H9 (cell line): ENCODE measurements at regions not wholly inside any gene's neighbourhood (a gene's known extent, or its start where the extent isn't known, plus 50 kb on each side); places are given as distances from the start of the nearest gene placed in this dataset.

Experiments
- DNase-seq: peaks from one replicate; pipeline ENCODE4 v3.0.0-alpha.2; 2017
- H2AFZ ChIP-seq: one replicate; pipeline ENCODE4 v1.6.1; 2013; ENCODE audit warnings: mild to moderate bottlenecking, low read length, control low read depth, moderate library complexity
- H2AK5ac ChIP-seq: 2 replicates; pipeline ENCODE4 v1.6.1; 2013; ENCODE audit warnings: low read length, control low read depth, mixed read lengths; ENCODE audit not compliant: insufficient read length
- H2BK120ac ChIP-seq: one replicate; pipeline ENCODE4 v1.6.1; 2013; ENCODE audit warnings: low read depth, mild to moderate bottlenecking, low read length, control low read depth, inconsistent platforms; ENCODE audit not compliant: poor library complexity, severe bottlenecking
- H2BK12ac ChIP-seq: 2 replicates; pipeline ENCODE4 v1.6.1; 2013; ENCODE audit warnings: low read length, control low read depth, mixed read lengths, low read depth; ENCODE audit not compliant: insufficient read length
- H2BK15ac ChIP-seq: 2 replicates; pipeline ENCODE4 v1.6.1; 2013; ENCODE audit warnings: low read depth, low read length, control low read depth
- H2BK20ac ChIP-seq: one replicate; pipeline ENCODE4 v1.6.1; 2013; ENCODE audit warnings: low read depth, mild to moderate bottlenecking, low read length, control low read depth, inconsistent platforms; ENCODE audit not compliant: poor library complexity, severe bottlenecking
- H2BK5ac ChIP-seq: 2 replicates; pipeline ENCODE4 v1.6.1; 2013; ENCODE audit warnings: low read length, control low read depth, mixed read lengths; ENCODE audit not compliant: insufficient read length
- H3K14ac ChIP-seq: 2 replicates; pipeline ENCODE4 v1.6.1; 2013; ENCODE audit warnings: low read length, control low read depth; ENCODE audit not compliant: insufficient read depth
- H3K18ac ChIP-seq: 2 replicates; pipeline ENCODE4 v1.6.1; 2013; ENCODE audit warnings: low read depth, mild to moderate bottlenecking, mixed read lengths, low read length, control low read depth; ENCODE audit not compliant: insufficient read length
- H3K23ac ChIP-seq: 2 replicates; pipeline ENCODE4 v1.6.1; 2013; ENCODE audit warnings: low read length, control low read depth, mixed read lengths, low read depth; ENCODE audit not compliant: insufficient read length
- H3K23me2 ChIP-seq: 2 replicates; pipeline ENCODE4 v1.6.1; 2013; ENCODE audit warnings: low read depth, mild to moderate bottlenecking, mixed read lengths, low read length, control low read depth; ENCODE audit not compliant: insufficient read length, poor library complexity, severe bottlenecking
- H3K27ac ChIP-seq: 2 replicates; pipeline ENCODE4 v1.5.1; 2013; ENCODE audit warnings: low read length, control low read depth, mixed read lengths, low read depth; ENCODE audit not compliant: insufficient read length
- H3K27me3 ChIP-seq: 2 replicates; pipeline ENCODE4 v1.6.1; 2013; ENCODE audit warnings: low read length, control low read depth, inconsistent platforms; ENCODE audit not compliant: insufficient read depth
- H3K4ac ChIP-seq: 2 replicates; pipeline ENCODE4 v1.6.1; 2013; ENCODE audit warnings: low read depth, mild to moderate bottlenecking, control low read depth, inconsistent platforms, low read length, moderate library complexity
- H3K4me1 ChIP-seq: 2 replicates; pipeline ENCODE4 v1.6.1; 2013; ENCODE audit warnings: low read length, control low read depth, inconsistent platforms; ENCODE audit not compliant: insufficient read depth
- H3K4me2 ChIP-seq: 2 replicates; pipeline ENCODE4 v1.6.1; 2013; ENCODE audit warnings: low read length, control low read depth, mixed read lengths; ENCODE audit not compliant: insufficient read length, insufficient read depth
- H3K56ac ChIP-seq: 2 replicates; pipeline ENCODE4 v1.6.1; 2013; ENCODE audit warnings: low read depth, mild to moderate bottlenecking, mixed read lengths, low read length, control low read depth; ENCODE audit not compliant: insufficient read length
- H3K79me1 ChIP-seq: 2 replicates; pipeline ENCODE4 v1.6.1; 2013; ENCODE audit warnings: low read depth, mild to moderate bottlenecking, moderate library complexity, low read length, control low read depth, inconsistent platforms; ENCODE audit not compliant: insufficient read depth, poor library complexity, severe bottlenecking
- H3K79me2 ChIP-seq: 2 replicates; pipeline ENCODE4 v1.6.1; 2013; ENCODE audit warnings: low read length, control low read depth, inconsistent platforms; ENCODE audit not compliant: insufficient read depth
- H3K9ac ChIP-seq: 2 replicates; pipeline ENCODE4 v1.6.1; 2013; ENCODE audit warnings: low read length, control low read depth, mixed read lengths; ENCODE audit not compliant: insufficient read length; ENCODE audit errors: extremely low read depth
- H3K9me3 ChIP-seq: one replicate; pipeline ENCODE4 v1.6.1; 2013; ENCODE audit warnings: low read depth, low read length, inconsistent platforms; ENCODE audit not compliant: control insufficient read depth
- H3T11ph ChIP-seq: one replicate; pipeline ENCODE4 v1.6.1; 2013; ENCODE audit warnings: mild to moderate bottlenecking, low read length, control low read depth, inconsistent platforms
- H4K20me1 ChIP-seq: one replicate; pipeline ENCODE4 v1.6.1; 2013; ENCODE audit not compliant: control insufficient read depth, insufficient read length, insufficient read depth
- H4K5ac ChIP-seq: 2 replicates; pipeline ENCODE4 v1.6.1; 2013; ENCODE audit warnings: low read depth, mild to moderate bottlenecking, mixed read lengths, low read length, control low read depth; ENCODE audit not compliant: insufficient read length
- H4K8ac ChIP-seq: replicated peaks from 2 replicates; pipeline ENCODE4 v1.6.1; 2013; ENCODE audit warnings: low read length, control low read depth, mixed read lengths, low read depth; ENCODE audit not compliant: insufficient read length
- H4K91ac ChIP-seq: 2 replicates; pipeline ENCODE4 v1.6.1; 2013; ENCODE audit warnings: low read depth, mild to moderate bottlenecking, moderate library complexity, mixed read lengths, low read length, control low read depth; ENCODE audit not compliant: insufficient read length
- H3K27ac Mint-ChIP-seq, 3 experiments: 2 replicates in 2 of 3; 3 replicates in 1 of 3; pipeline ENCODE4 v1.8.0; 2020 to 2021; ENCODE audit warnings: mixed read lengths in 3 of 3, mild to moderate bottlenecking in 1 of 3, moderate library complexity in 1 of 3
- H3K27me3 Mint-ChIP-seq: 2 replicates; pipeline ENCODE4 v1.8.0; 2021; ENCODE audit warnings: low read depth, mild to moderate bottlenecking, moderate library complexity, mixed read lengths
- H3K36me3 Mint-ChIP-seq, 3 experiments: 2 replicates in 2 of 3; 3 replicates in 1 of 3; pipeline ENCODE4 v1.8.0; 2020 to 2021; ENCODE audit warnings: low read depth in 3 of 3, mixed read lengths in 3 of 3; ENCODE audit not compliant: insufficient read depth in 1 of 3
- H3K4me1 Mint-ChIP-seq, 2 experiments: 2 replicates each; pipeline ENCODE4 v1.8.0; 2020; ENCODE audit warnings: mixed read lengths in 2 of 2
- H3K4me3 Mint-ChIP-seq, 2 experiments: 2 replicates in 1 of 2; 3 replicates in 1 of 2; pipeline ENCODE4 v1.8.0; 2020 to 2021; ENCODE audit warnings: mild to moderate bottlenecking in 2 of 2, mixed read lengths in 2 of 2, moderate library complexity in 1 of 2
- H3K9me3 Mint-ChIP-seq, 2 experiments: 2 replicates in 1 of 2; 3 replicates in 1 of 2; pipeline ENCODE4 v1.8.0; 2020; ENCODE audit warnings: mild to moderate bottlenecking in 2 of 2, mixed read lengths in 2 of 2, moderate library complexity in 1 of 2
- CTCF ChIP-seq: fragments of 200-600 bp; sonication (generic); conservative IDR thresholded peaks from 3 replicates; pipeline ENCODE4 v1.8.0; 2021; ENCODE audit warnings: antibody characterized with exemption, mild to moderate bottlenecking
- WGBS: extraction: QIAGEN DNeasy Blood & Tissue Kit; methylation state at CpG from one replicate; pipeline ENCODE4 v1.1.7; 2013; ENCODE audit warnings: missing lambda C conversion rate, low lambda C conversion rate, mixed read lengths; ENCODE audit not compliant: insufficient read length; ENCODE audit errors: extremely low coverage; 5-methylcytosine and 5-hydroxymethylcytosine counted together

GRCh38 chrX:115499112-115499805 is 61.7 kb upstream of the PLS3 start:
- Mint-ChIP-seq H3K36me3 (no peaks in the 10 kb centered on the region), H3K27me3 (no peaks in the 10 kb centered on the region; the same call in 1 of the 2 replicates), H3K27ac (no peak overlapping the region), H3K9me3 (no peaks in the 10 kb centered on the region), H3K4me3 (no peak overlapping the region), H3K4me1 (peaks cover 17 to 28% of the 10 kb centered on the region in 2 experiments)
- Histone ChIP-seq H4K20me1 (no peaks in the 10 kb centered on the region), H3T11ph (no peak overlapping the region), H3K4me1 (peaks cover 3% of the 10 kb centered on the region; the same call in 1 of the 2 replicates), H3K79me1 (no peaks in the 10 kb centered on the region), H4K5ac (no peak overlapping the region), H2BK5ac (no peak overlapping the region), H3K9me3 (no peaks in the 10 kb centered on the region), H3K4ac (no peak overlapping the region), H2BK12ac (no peak overlapping the region), H3K27me3 (no peaks in the 10 kb centered on the region; the same call in 1 of the 2 replicates), H4K8ac (no peak overlapping the region), H2BK20ac (no peak overlapping the region), H4K91ac (no peak overlapping the region), H3K23ac (no peak overlapping the region), H2AFZ (no peak overlapping the region), H2BK120ac (no peak overlapping the region), H2BK15ac (no peak overlapping the region), H3K14ac (no peak overlapping the region), H3K4me2 (no peak overlapping the region), H3K79me2 (no peaks in the 10 kb centered on the region), H3K27ac (no peak overlapping the region), H3K18ac (no peak overlapping the region), H3K23me2 (no peaks in the 10 kb centered on the region), H2AK5ac (no peak overlapping the region), H3K56ac (no peak overlapping the region), H3K9ac (no peak overlapping the region)
- DNase-seq: no peak
- TF ChIP-seq CTCF: no peak
- no CpG with 5 or more reads among the region's 3 CpGs for WGBS
